DMS53 treated with DMSO at 0.1 percent for 48 hours (cell line): ENCODE measurements at regions not wholly inside any gene's neighbourhood (a gene's known extent, or its start where the extent isn't known, plus 50 kb on each side); places are given as distances from the start of the nearest gene placed in this dataset.

Experiments used
- DNase-seq: peaks from one replicate; lab custom pipeline; 2025; ENCODE audit not compliant: unreplicated experiment; lab: John Stamatoyannopoulos, UW

DNA sequence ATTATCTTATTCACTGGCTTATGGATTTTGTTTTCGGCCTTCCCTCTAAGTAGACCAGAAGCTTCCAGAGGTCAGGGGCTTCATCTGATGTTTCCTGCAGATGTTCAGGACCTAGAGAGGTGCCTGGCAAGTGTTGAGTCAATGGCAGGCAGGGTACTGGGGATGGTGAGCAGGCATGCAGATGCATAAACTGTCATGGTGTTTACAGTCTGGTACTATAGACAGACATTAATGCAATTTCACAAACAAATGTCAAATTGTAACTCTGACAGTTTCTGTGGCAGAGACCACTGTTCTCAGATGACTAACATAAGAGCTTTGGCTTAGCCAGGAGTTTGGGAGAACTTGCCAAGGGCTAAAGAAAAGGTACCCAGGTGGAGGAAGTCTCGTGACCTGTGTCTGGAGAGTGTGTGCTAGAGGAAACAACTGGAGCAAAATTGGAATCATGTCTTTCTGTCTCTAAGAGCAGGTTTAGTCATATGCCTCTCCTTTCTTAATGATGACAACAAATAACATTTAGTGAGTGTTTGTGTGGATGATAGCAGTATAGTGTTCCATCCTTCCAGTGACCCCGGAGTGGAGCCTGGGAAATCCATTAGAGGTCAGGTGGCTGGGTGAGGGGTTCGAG, 53.7 kb upstream of the TRAK1 start:
- DNase-seq = no peak

DNA sequence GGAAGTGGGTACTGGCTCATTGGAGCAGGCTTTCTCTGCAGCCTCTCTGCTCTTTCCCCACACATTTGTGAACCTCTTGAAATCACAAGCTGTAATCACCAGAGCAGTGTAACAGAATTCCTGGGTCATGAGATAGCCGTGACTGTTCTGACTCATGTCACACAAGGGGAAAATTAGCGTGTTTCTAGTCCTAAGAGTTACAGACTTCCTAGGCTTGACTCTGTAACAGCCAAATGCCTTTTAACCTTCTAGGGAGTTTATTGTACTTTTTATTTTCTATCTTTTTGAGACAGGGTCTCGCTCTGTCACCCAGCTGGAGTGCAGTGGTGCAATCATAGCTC, 54.7 kb upstream of the TRAK1 start:
- DNase-seq = no peak

DNA sequence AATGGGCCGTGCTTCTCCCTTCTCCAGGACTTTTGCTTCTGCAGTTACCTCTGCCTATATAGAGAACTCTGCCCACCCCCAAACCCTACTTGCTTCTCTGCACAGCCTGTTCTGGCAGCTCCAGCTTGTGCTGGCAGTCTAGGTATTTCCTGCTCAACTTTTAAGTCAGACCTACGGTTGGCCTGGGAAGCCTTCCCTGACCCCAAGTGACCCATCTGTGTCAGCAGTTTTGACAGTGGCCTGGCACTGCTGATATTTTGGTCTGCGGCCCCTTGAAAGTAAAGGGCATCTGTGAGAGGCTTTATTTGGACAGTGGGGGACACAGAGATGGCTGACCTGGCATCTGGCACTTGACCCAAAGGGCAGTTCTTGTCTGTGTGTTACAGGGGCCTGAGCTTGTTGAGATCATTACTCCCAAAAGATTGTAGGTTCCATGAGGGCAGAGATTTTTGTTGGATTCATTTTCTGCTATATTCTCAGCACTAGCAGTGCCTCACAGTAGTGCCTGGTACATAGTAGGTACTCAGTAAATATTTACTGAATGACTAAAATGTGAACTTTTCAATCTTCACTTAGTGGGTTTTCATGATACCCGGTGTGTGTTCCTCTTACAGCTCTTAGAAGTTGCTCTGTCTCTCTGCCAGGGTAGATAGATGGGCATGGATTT, 55.2 kb upstream of the TRAK1 start:
- DNase-seq = no peak

DNA sequence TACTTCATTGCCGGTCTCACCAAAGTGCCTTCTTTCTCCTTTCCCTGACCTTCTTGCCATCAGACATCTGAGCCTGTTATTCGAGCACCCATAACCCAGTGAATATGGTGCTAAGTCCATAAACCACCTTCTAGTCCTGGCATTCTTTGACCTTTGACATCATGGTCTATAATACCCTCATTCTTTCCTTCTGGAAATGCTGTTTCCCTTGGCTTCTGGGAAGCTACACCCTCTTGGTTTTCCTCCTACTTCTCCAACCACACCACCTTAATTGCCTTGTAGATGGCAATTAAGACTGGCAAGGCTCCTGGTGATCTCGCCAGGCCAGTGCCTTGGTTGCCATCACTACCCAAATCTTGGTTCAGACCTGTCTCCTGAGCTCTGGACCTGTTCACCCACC, 56.1 kb upstream of the TRAK1 start:
- no peak for DNase-seq

DNA sequence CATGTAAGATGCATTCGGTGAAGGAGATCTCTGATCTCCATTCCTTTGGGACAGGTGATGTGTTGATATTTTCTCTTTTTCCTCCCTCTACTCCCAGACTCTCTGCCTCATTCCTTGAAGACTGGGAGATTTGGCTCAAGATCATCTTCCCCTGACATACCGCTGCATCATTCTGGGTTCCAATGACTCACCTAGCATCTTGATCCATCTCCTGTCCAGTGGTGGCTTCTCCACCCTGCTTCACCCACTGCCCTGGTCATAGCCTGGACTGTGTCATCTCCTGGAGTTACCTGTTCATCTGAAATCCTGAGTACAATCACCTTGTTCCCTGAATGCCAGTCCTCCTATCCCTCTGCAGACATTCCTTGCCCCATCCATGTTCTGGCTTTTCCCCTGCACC, 57.4 kb upstream of the TRAK1 start:
- DNase-seq = no peak

DNA sequence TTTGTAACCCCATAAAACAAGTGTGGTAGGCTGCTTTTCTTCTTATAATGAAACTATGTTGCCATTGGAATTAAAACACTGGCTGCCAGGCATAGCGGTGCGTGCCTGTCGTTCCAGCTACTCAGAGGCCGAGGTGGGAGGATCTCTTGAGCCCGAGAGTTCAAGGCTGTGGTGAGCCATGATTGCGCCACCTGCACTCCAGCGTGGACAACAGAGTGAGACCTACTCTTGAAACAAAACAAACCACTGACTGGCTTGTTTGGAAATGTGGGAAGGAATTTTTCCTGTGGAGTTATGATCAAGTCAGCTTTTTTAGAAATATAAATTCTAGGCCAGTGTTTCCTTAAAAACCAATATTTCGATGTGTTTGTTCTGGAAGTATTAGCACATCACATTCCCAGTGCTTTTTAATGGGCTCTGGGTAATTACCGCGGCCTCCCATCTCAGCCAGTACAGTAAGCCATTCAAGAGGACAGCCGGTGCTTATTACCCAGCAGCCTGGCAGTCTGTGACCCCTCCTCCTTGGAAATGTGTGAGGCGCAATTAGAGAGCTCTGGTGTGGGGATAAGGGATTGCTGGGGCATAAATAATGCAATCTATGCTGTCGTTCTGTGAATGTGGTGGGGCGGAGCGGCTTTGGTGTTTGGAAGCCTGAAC, 58.3 kb upstream of the TRAK1 start:
- no peak for DNase-seq

DNA sequence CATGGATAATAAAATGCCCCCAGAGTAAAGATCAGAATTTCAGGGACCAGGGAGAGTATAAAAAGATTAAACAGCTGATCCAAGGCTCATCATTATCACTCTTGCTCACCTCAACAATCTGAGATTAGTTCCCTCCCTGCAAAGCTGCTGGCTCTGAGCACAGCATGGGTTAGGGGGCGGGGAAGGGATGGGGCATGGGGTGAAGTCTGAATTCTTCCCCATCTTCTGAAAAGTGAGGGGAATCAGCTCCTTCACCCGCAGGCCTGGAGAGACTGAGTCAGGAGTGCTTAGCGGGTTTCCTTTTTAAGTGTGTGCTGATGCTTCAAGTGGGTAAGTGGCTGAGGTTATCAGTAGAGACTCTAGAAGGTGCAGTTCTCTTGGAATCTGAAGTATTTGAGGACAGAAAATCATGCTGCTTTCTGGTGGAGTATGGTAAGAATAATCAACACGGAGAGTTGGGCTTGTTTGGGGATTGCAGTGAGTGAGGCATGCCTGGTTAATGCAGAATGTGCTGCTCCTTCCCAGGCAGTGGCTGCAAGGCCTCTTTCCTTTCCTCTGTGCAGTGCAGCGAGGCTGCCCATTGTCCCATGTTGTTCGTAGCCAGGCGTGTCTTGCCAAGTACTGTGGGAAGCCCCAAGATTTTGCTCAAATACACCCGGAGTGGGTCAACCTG, 59.2 kb upstream of the TRAK1 start:
- no peak for DNase-seq

DNA sequence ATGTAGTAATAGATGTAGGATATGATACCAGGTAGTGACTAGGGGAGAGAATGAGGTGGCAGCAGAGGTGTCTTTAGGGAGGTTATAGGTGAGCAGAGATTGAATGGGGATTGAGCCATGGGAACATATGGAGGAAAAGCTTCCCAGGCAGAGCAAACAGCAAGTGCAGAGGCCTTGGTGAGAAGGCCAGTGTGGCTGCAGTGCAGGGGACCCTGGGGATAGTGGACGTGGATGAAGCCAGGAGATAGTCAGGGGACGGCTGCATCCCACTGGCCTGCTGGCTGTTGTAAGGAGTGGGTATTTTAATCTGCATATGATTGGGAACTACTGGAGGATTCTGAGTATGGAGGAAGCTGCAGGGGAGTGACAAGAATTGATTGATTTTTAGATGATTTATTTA, 62.7 kb upstream of the TRAK1 start:
- no peak for DNase-seq

DNA sequence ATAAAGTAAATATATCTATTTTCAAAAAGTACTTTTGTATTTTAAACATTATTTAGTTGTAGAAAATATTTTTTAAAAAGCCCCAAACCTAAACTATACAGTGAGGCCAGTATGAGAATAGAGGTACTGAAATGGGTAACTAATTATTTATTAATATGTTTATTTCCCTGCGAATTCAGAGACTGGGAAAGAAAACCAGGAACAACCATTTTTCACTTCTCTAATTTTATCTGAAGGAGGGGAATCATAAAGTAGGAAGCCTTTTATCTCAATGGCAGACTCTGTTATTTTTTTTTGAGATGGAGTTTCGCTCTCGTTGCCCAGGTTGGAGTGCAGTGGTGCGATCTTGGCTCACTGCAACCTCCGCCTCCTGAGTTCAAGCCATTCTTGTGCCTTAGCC, 63.6 kb upstream of the TRAK1 start:
- DNase-seq = no peak

DNA sequence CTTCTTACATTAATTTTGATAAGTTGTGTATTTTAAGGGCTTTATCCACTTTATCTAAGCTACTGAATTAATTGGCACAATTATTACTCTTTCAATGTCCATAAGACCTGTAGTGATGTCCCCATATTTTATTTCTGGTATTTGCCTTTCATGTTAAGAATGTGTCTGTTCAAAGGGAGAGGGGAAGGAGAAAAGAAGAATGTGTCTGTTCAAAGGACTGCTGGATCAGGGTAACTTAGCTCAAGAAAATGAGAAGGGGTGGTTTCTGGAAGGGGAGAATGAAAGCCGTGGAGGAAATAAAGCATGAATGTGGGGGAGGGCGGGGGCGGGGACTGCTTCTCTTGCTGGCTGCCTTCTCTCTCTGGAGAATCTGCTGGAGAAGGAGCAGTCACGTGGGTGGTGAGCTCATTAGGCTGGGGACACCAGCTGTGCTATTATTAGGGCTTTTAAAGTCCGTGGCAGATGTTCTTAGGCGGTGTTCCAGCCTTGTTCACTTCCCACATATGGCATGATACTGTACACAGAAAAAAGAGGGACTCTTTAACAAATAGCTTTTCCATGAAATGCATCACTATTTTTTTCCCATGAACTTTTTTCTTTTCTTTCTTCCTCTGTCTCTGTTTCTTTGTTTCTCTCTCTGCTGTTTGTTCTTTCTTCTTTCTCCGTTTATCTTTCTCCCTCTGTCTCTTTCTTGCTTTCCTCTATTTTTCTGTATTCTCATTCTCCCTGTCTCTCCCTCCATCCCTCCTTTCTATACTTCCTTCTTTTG, 63.7 kb upstream of the ULK4 start:
- DNase-seq = peak; percentile 57

DNA sequence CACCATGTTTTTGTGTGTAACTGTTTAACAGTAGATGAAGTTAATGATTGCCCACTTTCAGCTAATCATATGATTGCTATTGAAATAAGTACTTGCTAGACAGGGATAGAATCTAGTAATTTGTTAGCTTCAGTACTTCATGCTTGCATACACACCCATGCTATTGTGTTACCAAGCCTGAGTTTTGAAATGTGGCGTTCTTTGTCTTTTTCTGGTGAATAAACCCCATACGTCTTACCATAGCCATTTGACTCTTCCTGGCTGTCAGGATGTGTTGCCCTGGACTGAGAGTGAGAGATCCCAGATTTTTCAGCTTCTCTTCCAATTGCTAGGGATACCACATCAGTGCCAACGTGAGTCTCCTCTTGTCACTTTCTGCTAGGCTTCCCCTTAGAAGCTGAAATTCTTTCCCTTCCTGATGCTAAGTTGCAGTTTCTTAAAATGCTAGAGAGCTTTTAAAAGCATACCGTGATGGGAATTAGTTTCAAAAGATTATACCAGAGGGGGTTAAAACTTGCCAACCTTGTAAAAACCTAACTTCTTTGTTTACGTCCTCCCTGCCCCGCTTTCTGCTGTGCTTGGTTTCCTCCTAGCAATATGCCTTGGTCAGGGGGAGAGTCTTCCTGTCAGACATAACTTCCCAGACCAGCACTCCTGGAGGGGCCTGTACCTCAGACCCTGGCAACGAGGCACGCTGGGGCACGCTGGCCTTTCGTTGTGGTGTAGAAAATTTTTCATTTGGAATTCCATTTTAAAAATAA, 62.9 kb upstream of the ULK4 start:
- DNase-seq = no peak

DNA sequence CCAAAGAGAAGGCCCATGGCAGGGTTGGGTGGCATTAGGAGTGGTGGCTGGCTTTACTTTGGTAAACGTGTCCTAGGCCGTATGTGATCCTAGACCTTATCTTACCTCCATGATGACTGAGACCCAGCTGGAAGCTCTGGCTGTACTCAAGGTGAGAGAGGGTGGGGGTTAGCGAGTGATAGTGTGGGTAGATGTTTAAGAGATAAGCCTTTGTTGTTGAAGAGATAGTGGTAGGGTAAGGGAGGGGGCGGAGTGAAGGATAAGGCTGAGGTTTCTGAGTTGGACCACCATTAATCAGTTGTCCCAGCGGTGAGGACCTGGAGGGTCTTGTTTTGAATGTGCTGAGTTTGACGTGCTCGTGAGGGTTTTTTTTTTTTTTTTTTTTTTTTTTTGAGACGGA, 61.5 kb upstream of the ULK4 start:
- no peak for DNase-seq

DNA sequence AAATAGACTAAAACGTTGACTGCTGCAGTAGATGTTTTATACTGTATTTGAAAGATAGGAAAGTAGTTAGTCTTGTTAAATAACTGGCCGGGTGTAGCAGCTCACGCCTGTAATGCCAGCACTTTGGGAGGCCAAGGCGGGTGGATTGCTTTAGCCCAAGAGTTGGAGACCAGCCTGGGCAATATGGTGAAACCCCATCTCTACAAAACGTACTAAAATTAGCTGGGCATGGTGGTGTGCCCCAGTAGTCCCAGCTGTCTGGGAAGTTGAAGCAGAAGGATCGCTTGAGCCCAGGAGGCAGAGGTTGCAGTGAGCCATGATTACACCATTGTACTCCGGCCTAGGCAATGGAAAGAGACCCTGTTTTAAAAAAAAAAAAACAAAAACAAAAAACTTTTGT, 60.5 kb upstream of the ULK4 start:
- DNase-seq = no peak

DNA sequence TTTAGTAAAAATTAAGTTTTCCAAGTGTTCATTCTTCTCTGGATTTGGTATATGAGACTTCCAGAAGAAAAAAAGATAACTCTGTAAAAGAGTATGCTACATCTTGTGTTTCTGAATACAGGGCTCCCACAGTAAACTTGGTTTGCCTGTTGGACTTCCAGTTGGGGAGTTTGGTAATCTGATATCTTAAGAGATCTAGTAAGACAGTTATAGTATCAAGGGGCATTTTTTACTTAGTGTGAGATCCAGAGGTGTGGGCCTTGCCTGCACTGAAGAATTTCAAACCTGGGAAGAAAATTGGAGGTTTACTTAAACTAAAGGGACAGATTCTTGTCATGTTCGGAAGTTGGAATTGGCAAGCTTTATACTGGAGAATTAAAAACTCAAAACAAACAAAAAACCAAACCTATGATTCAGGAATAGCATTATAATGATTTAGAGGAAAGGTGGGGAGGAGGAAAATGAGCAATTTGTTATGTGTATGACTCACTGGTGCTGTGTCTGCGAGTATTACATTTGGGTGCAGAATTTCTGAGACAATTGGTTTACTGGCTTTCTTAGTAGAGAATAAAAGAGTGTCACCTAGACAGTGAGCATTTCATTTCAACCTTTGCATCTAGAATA, 58.9 kb upstream of the ULK4 start:
- DNase-seq = no peak

DNA sequence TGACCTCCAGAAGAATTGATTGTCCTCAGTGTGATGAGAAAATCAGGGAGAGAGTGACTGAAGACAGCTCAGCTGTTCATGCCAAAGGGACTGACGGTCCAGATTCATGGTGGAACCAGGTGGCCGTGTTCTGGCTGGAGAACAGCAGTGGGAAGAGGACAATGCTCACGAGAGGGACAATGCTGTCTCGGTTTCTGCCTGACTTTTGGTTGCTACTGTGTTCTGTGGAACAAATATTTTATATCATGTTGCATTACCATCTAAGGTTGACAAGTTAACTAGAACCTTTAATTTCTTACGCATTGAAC, 58.0 kb upstream of the ULK4 start:
- no peak for DNase-seq

DNA sequence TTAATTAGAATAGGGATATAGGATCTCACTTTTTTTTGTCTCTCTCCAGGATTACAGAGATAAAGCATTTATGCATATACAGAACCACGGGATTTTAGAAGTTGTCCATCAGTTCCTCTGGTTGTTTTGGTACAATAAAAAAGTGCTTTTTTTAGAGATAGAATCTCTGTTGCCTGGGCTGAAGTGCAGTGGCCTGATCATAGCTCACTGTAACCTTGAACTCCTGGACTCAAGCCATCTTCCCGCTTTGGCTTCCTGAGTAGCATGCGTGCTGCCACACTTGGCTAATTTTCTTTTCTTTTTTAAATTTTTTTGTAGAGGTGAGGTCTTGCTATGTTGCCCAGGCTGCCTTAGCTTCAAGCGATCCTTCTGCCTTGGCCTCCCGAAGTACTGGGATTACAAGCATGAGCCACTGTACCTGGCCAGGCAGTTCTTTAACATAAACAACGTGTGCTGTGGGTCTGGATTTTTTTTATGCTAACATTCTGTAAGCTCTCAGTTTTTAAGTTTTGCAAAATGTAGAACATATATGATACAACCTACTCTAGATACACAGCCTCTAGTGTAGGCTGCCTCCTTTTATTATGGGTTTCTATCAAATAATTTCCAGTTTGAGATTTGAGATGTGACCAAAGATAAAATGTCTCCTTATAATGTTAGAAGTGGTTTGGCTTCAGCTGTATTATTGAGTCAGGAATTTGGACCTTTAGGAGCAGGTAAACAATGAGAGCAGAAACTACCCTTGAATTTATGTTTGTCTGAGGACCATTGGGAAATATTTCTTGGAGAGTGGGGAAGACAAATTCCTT, 57.4 kb upstream of the ULK4 start:
- no peak for DNase-seq

DNA sequence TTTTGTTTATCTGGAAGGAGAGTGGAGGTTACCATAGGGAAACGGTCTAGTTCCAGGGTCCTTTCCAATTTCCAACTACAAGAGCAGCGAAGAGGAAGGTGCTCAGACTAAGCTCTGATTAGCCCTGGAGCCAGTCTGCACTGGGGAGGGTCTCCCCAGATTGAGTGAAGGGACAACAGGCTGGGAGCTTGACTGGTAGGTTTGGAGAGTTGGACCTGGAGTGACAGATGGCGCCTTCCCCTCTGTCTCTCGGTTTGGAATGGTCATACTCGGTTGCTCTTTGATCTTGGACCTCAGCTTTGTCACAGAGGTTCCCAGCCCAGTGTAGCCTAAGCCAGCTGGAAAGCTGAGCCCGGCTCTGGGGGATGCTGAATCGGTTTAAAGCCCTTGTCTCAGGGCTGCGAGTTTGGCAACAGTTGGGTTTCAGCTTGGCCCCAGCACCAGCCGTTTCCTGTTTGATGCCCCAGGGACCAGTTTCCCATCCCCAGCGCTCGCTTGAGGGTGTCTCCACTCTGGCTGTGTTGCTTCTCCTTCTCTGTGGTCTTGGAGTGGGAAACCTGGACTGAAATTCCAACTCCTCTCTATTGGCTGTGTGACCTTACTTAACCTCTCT, 53.1 kb upstream of the ULK4 start:
- DNase-seq = no peak

DNA sequence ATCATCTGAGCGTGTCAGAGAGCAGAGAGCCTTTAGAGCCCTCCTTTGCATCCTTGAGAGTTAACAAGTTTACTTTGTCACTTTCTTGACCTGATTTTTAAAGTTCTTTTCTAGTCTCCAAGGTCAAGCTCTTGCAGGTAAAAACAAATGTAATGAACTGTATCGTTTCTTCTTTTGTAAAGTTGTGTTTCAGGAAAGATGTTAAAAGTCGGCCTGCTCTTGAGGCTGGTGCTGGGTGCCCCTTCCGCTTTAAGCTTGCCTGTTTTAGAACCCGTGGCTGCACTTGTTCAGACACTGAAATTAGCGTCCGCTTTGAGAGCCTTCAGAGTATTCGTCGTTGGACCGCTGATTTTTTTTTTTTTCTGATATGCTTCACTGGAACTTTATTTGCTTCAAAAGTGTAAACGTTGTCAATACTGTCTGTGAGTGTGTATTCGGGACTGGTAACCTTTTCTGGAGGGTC, 52.6 kb upstream of the ULK4 start:
- DNase-seq = no peak
